HEK293 (cell line): ENCODE measurements at regions not wholly inside any gene's neighbourhood (a gene's known extent, or its start where the extent isn't known, plus 50 kb on each side); places are given as distances from the start of the nearest gene placed in this dataset.

Source experiments
- CTCF ChIA-PET: fragments of 350-600 bp; formaldehyde crosslinking; extraction: SDS; loops from one replicate; lab custom pipeline; 2021; ENCODE audit warnings: antibody characterized with exemption; lab: Yijun Ruan, JAX
- POLR2A ChIA-PET: fragments of 300-600 bp; formaldehyde crosslinking; extraction: SDS; loops from one replicate; lab custom pipeline; 2020; ENCODE audit warnings: antibody characterized with exemption, inconsistent platforms; lab: Yijun Ruan, JAX
- H3K27ac ChIP-seq: fragments of 200-500 bp; sonication (Bioruptor generic); 2 replicates; pipeline ENCODE4 v1.5.1; 2014; ENCODE audit warnings: low read depth, low read length, control low read depth, inconsistent platforms; ENCODE audit errors: extremely low read depth
- H3K36me3 ChIP-seq, 2 experiments: fragments of 200-500 bp in 1 of 2; sonication (Bioruptor generic) in 1 of 2; 1 replicate in 1 of 2; 2 replicates in 1 of 2; pipeline ENCODE4 v1.5.1; 2014 to 2017; ENCODE audit warnings: inconsistent platforms in 2 of 2, low read length in 2 of 2; ENCODE audit not compliant: control insufficient read depth in 2 of 2, insufficient read depth in 1 of 2
- H3K4me1 ChIP-seq: fragments of 200-500 bp; sonication (Bioruptor generic); 2 replicates; pipeline ENCODE4 v1.5.1; 2014; ENCODE audit warnings: mild to moderate bottlenecking, low read length, inconsistent platforms; ENCODE audit not compliant: control insufficient read depth, insufficient read depth
- H3K4me3 ChIP-seq: 2 replicates; pipeline ENCODE4 v1.5.1; 2011; ENCODE audit warnings: low read depth, mild to moderate bottlenecking, control low read depth, low read length, moderate library complexity
- H3K9me3 ChIP-seq: fragments of 200-500 bp; sonication (Bioruptor generic); 2 replicates; pipeline ENCODE4 v1.5.1; 2014; ENCODE audit warnings: low read depth, low read length, inconsistent platforms; ENCODE audit not compliant: control insufficient read depth, insufficient read depth
- ATF2 ChIP-seq: fragments of 450-650 bp; formaldehyde crosslinking; IDR thresholded peaks from 2 replicates; pipeline ENCODE4 v1.5.1; 2016; ENCODE audit warnings: missing biosample characterization, missing genetic modification characterization, low read depth
- CTCF ChIP-seq: fragments of 450-650 bp; formaldehyde crosslinking; IDR thresholded peaks from 2 replicates; pipeline ENCODE4 v1.5.1; 2016; ENCODE audit warnings: missing biosample characterization, missing genetic modification characterization
- GLIS1 ChIP-seq: fragments of 450-650 bp; formaldehyde crosslinking; IDR thresholded peaks from 2 replicates; pipeline ENCODE4 v1.5.1; 2016; ENCODE audit warnings: missing biosample characterization, missing genetic modification characterization
- HOXA7 ChIP-seq: sonication (generic); formaldehyde crosslinking; IDR thresholded peaks from 2 replicates; pipeline ENCODE4 v1.8.1; 2022; ENCODE audit warnings: missing genetic modification reagents, borderline replicate concordance
- OSR2 ChIP-seq: fragments of 450-650 bp; formaldehyde crosslinking; IDR thresholded peaks from 2 replicates; pipeline ENCODE4 v1.5.1; 2016; ENCODE audit warnings: missing biosample characterization, missing genetic modification characterization
- OVOL3 ChIP-seq: fragments of 450-650 bp; formaldehyde crosslinking; IDR thresholded peaks from 2 replicates; pipeline ENCODE4 v1.5.1; 2016; ENCODE audit warnings: missing biosample characterization, missing genetic modification characterization
- RBAK ChIP-seq: fragments of 450-650 bp; formaldehyde crosslinking; IDR thresholded peaks from 2 replicates; pipeline ENCODE4 v1.5.1; 2016; ENCODE audit warnings: missing biosample characterization, missing genetic modification characterization
- REPIN1 ChIP-seq: fragments of 450-650 bp; formaldehyde crosslinking; IDR thresholded peaks from 2 replicates; pipeline ENCODE4 v1.5.1; 2017; ENCODE audit warnings: missing biosample characterization, missing genetic modification characterization, low read depth
- SETDB1 ChIP-seq: IDR thresholded peaks from one replicate; pipeline ENCODE4 v1.6.1; 2017; ENCODE audit warnings: mild to moderate bottlenecking, low read length, moderate library complexity, mixed read lengths; ENCODE audit not compliant: insufficient read length
- SP3 ChIP-seq: fragments of 450-650 bp; formaldehyde crosslinking; IDR thresholded peaks from 2 replicates; pipeline ENCODE4 v1.5.1; 2016; ENCODE audit warnings: missing biosample characterization, missing genetic modification characterization
- WT1 ChIP-seq: fragments of 450-650 bp; formaldehyde crosslinking; IDR thresholded peaks from 2 replicates; pipeline ENCODE4 v1.5.1; 2016; ENCODE audit warnings: missing biosample characterization, missing genetic modification characterization
- YY1 ChIP-seq: fragments of 450-650 bp; formaldehyde crosslinking; IDR thresholded peaks from 2 replicates; pipeline ENCODE4 v1.5.1; 2018; ENCODE audit warnings: missing biosample characterization, missing genetic modification characterization
- ZBTB17 ChIP-seq: fragments of 450-650 bp; formaldehyde crosslinking; IDR thresholded peaks from 2 replicates; pipeline ENCODE4 v1.5.1; 2016; ENCODE audit warnings: missing biosample characterization, missing genetic modification characterization
- ZBTB21 ChIP-seq: fragments of 450-650 bp; formaldehyde crosslinking; IDR thresholded peaks from 2 replicates; pipeline ENCODE4 v1.5.1; 2017; ENCODE audit warnings: missing biosample characterization, missing genetic modification characterization
- ZEB2 ChIP-seq: fragments of 450-650 bp; formaldehyde crosslinking; IDR thresholded peaks from 2 replicates; pipeline ENCODE4 v1.5.1; 2016; ENCODE audit warnings: missing biosample characterization, missing genetic modification characterization
- ZFP41 ChIP-seq: fragments of 450-650 bp; formaldehyde crosslinking; IDR thresholded peaks from 2 replicates; pipeline ENCODE4 v1.5.1; 2016; ENCODE audit warnings: missing biosample characterization, missing genetic modification characterization, borderline replicate concordance
- ZNF140 ChIP-seq: fragments of 450-650 bp; formaldehyde crosslinking; IDR thresholded peaks from 2 replicates; pipeline ENCODE4 v1.5.1; 2016; ENCODE audit warnings: missing biosample characterization, missing genetic modification characterization
- ZNF157 ChIP-seq: fragments of 450-650 bp; formaldehyde crosslinking; IDR thresholded peaks from 2 replicates; pipeline ENCODE4 v1.5.1; 2016; ENCODE audit warnings: missing biosample characterization, missing genetic modification characterization
- ZNF169 ChIP-seq: fragments of 450-650 bp; formaldehyde crosslinking; IDR thresholded peaks from 2 replicates; pipeline ENCODE4 v1.5.1; 2016; ENCODE audit warnings: missing biosample characterization, missing genetic modification characterization
- ZNF174 ChIP-seq: fragments of 450-650 bp; formaldehyde crosslinking; IDR thresholded peaks from 2 replicates; pipeline ENCODE4 v1.5.0; 2017; ENCODE audit warnings: missing biosample characterization, mild to moderate bottlenecking, missing genetic modification characterization
- ZNF175 ChIP-seq: fragments of 450-650 bp; formaldehyde crosslinking; IDR thresholded peaks from 2 replicates; pipeline ENCODE4 v1.5.1; 2016; ENCODE audit warnings: missing biosample characterization, missing genetic modification characterization
- ZNF18 ChIP-seq: fragments of 450-650 bp; formaldehyde crosslinking; IDR thresholded peaks from 2 replicates; pipeline ENCODE4 v1.5.1; 2016; ENCODE audit warnings: missing biosample characterization, missing genetic modification characterization
- ZNF426 ChIP-seq: fragments of 450-650 bp; formaldehyde crosslinking; IDR thresholded peaks from 2 replicates; pipeline ENCODE4 v1.5.1; 2017; ENCODE audit warnings: missing biosample characterization, missing genetic modification characterization, mild to moderate bottlenecking, inconsistent platforms, moderate library complexity
- ZNF548 ChIP-seq: fragments of 450-650 bp; formaldehyde crosslinking; IDR thresholded peaks from 2 replicates; pipeline ENCODE4 v1.5.1; 2016; ENCODE audit warnings: missing biosample characterization, missing genetic modification characterization
- ZNF558 ChIP-seq: fragments of 450-650 bp; formaldehyde crosslinking; IDR thresholded peaks from 2 replicates; pipeline ENCODE4 v1.5.1; 2016; ENCODE audit warnings: missing biosample characterization, missing genetic modification characterization
- ZNF571 ChIP-seq: fragments of 450-650 bp; formaldehyde crosslinking; IDR thresholded peaks from 2 replicates; pipeline ENCODE4 v1.5.0; 2017; ENCODE audit warnings: missing biosample characterization, missing genetic modification characterization
- ZNF600 ChIP-seq: fragments of 450-650 bp; formaldehyde crosslinking; IDR thresholded peaks from 2 replicates; pipeline ENCODE4 v1.5.1; 2016; ENCODE audit warnings: missing biosample characterization, missing genetic modification characterization
- ZNF629 ChIP-seq: fragments of 450-650 bp; formaldehyde crosslinking; IDR thresholded peaks from 2 replicates; pipeline ENCODE4 v1.5.1; 2017; ENCODE audit warnings: missing biosample characterization, missing genetic modification characterization
- ZNF639 ChIP-seq: fragments of 450-650 bp; formaldehyde crosslinking; IDR thresholded peaks from 2 replicates; pipeline ENCODE4 v1.5.1; 2016; ENCODE audit warnings: missing biosample characterization, missing genetic modification characterization
- ZNF660 ChIP-seq: fragments of 450-650 bp; IDR thresholded peaks from 2 replicates; pipeline ENCODE4 v1.5.1; 2018; ENCODE audit warnings: missing biosample characterization, mild to moderate bottlenecking, missing genetic modification characterization
- ZNF670 ChIP-seq: fragments of 450-650 bp; formaldehyde crosslinking; IDR thresholded peaks from 2 replicates; pipeline ENCODE4 v1.5.1; 2016; ENCODE audit warnings: missing biosample characterization, missing genetic modification characterization, low read depth
- ZNF768 ChIP-seq: fragments of 450-650 bp; formaldehyde crosslinking; IDR thresholded peaks from 2 replicates; pipeline ENCODE4 v1.5.1; 2018; ENCODE audit warnings: missing biosample characterization, mild to moderate bottlenecking, missing genetic modification characterization
- ZNF792 ChIP-seq: fragments of 450-650 bp; formaldehyde crosslinking; IDR thresholded peaks from 2 replicates; pipeline ENCODE4 v1.5.1; 2016; ENCODE audit warnings: missing biosample characterization, missing genetic modification characterization
- ZNF843 ChIP-seq: fragments of 450-650 bp; formaldehyde crosslinking; IDR thresholded peaks from 2 replicates; pipeline ENCODE4 v1.5.1; 2016; ENCODE audit warnings: missing biosample characterization, missing genetic modification characterization

GRCh38 chr12:125336246-125336645, 271.0 kb downstream of the AACS start:
- TF ChIP-seq RBAK (tag by site-specific recombination) (no peak), ZNF426 (no peak), CTCF (no peak), REPIN1 (tag by site-specific recombination) (no peak), OSR2 (tag by site-specific recombination) (no peak), ZNF768 (tag by site-specific recombination) (no peak), ZNF548 (tag by site-specific recombination) (no peak), ZNF18 (tag by site-specific recombination) (no peak), ZNF169 (no peak), YY1 (no peak), ZNF157 (tag by site-specific recombination) (no peak), ZNF843 (no peak)
- POLR2A ChIA-PET, result no interaction called here
- Histone ChIP-seq H3K27ac (no peak overlapping the region), H3K36me3 (no peaks in the 10 kb centered on the region), H3K9me3 (no peaks in the 10 kb centered on the region), H3K4me3 (no peak overlapping the region), H3K4me1 (no peaks in the 10 kb centered on the region)
- CTCF ChIA-PET, result interaction anchor here (0.6 kb wide), 1 partner anchor 197 kb away, joined by 3 read pairs; no protein-coding TSS in a partner anchor

- H3K9me3 ChIP-seq, result no peaks in the 10 kb centered on the region
- no peak overlapping the region for H3K4me3 ChIP-seq
- no peaks in the 10 kb centered on the region for H3K36me3 ChIP-seq
- H3K4me1 ChIP-seq, result no peaks in the 10 kb centered on the region
- ChIA-PET CTCF (interaction anchor here (0.6 to 2.8 kb wide), 3 partner anchors 9 to 58 kb away, joined by 3 to 19 read pairs (median 4); no protein-coding TSS in a partner anchor), POLR2A (no interaction called here)
- no peak overlapping the region for H3K27ac ChIP-seq
- peak; percentile 89 for TF ChIP-seq ZBTB21
- TF ChIP-seq ZNF639, result no peak
- no peak for TF ChIP-seq ZFP41 (tag by site-specific recombination)
- TF ChIP-seq ZBTB17 (tag by site-specific recombination), result peak; percentile 50
- no peak for TF ChIP-seq SETDB1
- no peak for TF ChIP-seq ZNF670
- TF ChIP-seq ZNF660 (tag by site-specific recombination), result peak; percentile 83
- TF ChIP-seq ATF2 (tag by site-specific recombination), result peak; percentile 97
- no peak for TF ChIP-seq ZNF174 (tag by site-specific recombination)
- TF ChIP-seq SP3, result no peak
- TF ChIP-seq ZNF558 (tag by site-specific recombination), result peak; percentile 65
- TF ChIP-seq OVOL3 (tag by site-specific recombination), result no peak
- TF ChIP-seq ZNF175, result no peak
- TF ChIP-seq ZNF792 (tag by site-specific recombination), result no peak
- TF ChIP-seq ZNF600 (tag by site-specific recombination), result peak; percentile 41; the same call in 1 of the 2 replicates
- peak; percentile 89 for TF ChIP-seq ZNF629 (tag by site-specific recombination)
- peak; percentile 36; the same call in 1 of the 2 replicates for TF ChIP-seq OSR2 (tag by site-specific recombination)
- peak; percentile 69 for TF ChIP-seq ZNF140 (tag by site-specific recombination)
- no peak for TF ChIP-seq ZNF571 (tag by site-specific recombination)
- TF ChIP-seq GLIS1 (tag by site-specific recombination), result peak; percentile 75
- 0 out of 2 replicates have a peak, but pooled peaks have one; percentile 42 for TF ChIP-seq ZEB2
- no peak for TF ChIP-seq WT1
- no peak for TF ChIP-seq HOXA7 (CRISPR knock-in tag)
Measured at GRCh38 chr12:125340791-125341190, 275.6 kb downstream of the AACS start.
